ENCODE measurements at regions not wholly inside any gene's neighbourhood (a gene's known extent, or its start where the extent isn't known, plus 50 kb on each side); places are given as distances from the start of the nearest gene placed in this dataset.
A peak's percentile ranks its signal among the peaks of the same experiment; 100 is the strongest.

GRCh38 chr11:28545536-28545935 is 437.3 kb downstream of the METTL15 start:
- no peak for ATAC-seq
- Histone ChIP-seq H3K4me3 (ENCODE audit: low read length) (no peak overlapping the region), H3K4me2 (ENCODE audit: low read length) (no peak overlapping the region), H3K9ac (ENCODE audit: low read length) (no peak overlapping the region), H3K27me3 (ENCODE audit: low read length) (no peaks in the 10 kb centered on the region), H3K27ac (ENCODE audit: low read length) (no peak overlapping the region), H3K79me2 (ENCODE audit: low read length) (no peaks in the 10 kb centered on the region), H3K4me1 (ENCODE audit: insufficient read depth, low read length) (no peaks in the 10 kb centered on the region), H3K9me3 (ENCODE audit: low read length) (no peaks in the 10 kb centered on the region), H3F3A (ENCODE audit: low read length, unreplicated experiment) (no peaks in the 10 kb centered on the region), H2AFZ (ENCODE audit: low read length) (no peak overlapping the region), H4K20me1 (ENCODE audit: low read length) (no peaks in the 10 kb centered on the region), H3K9me2 (replicated peaks; ENCODE audit: low read length) (no peaks in the 10 kb centered on the region), H3K36me3 (ENCODE audit: low read depth, low read length) (no peaks in the 10 kb centered on the region)
- intact Hi-C loops (cut with micrococcal nuclease): no loop called here
- ChIA-PET POLR2A (ENCODE audit: unreplicated experiment) (no interaction called here), CTCF (no interaction called here)
- no TSS peak for BruUV-seq (replicated peaks)
- TF ChIP-seq EZH2 (IDR thresholded peaks at IDR 0.05; ENCODE audit: low read length, unreplicated experiment) (no peak), EZH2phosphoT487 (IDR thresholded peaks at IDR 0.05; ENCODE audit: borderline replicate concordance, low read length) (no peak)
- TF ChIP-seq, protein P1, sequence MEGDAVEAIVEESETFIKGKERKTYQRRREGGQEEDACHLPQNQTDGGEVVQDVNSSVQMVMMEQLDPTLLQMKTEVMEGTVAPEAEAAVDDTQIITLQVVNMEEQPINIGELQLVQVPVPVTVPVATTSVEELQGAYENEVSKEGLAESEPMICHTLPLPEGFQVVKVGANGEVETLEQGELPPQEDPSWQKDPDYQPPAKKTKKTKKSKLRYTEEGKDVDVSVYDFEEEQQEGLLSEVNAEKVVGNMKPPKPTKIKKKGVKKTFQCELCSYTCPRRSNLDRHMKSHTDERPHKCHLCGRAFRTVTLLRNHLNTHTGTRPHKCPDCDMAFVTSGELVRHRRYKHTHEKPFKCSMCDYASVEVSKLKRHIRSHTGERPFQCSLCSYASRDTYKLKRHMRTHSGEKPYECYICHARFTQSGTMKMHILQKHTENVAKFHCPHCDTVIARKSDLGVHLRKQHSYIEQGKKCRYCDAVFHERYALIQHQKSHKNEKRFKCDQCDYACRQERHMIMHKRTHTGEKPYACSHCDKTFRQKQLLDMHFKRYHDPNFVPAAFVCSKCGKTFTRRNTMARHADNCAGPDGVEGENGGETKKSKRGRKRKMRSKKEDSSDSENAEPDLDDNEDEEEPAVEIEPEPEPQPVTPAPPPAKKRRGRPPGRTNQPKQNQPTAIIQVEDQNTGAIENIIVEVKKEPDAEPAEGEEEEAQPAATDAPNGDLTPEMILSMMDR (conservative IDR thresholded peaks at IDR 0.05; ENCODE audit: low read depth, low read length): no peak
- no peak for DNase-seq

GRCh38 chr11:28542561-28542960 is 434.4 kb downstream of the METTL15 start:
- Histone ChIP-seq H3K4me1 (ENCODE audit: insufficient read depth, low read length) (peaks cover 12% of the 10 kb centered on the region), H4K20me1 (ENCODE audit: low read length) (no peaks in the 10 kb centered on the region), H3K79me2 (ENCODE audit: low read length) (no peaks in the 10 kb centered on the region), H3K9me2 (replicated peaks; ENCODE audit: low read length) (no peaks in the 10 kb centered on the region), H3K27me3 (ENCODE audit: low read length) (no peaks in the 10 kb centered on the region), H3K9me3 (ENCODE audit: low read length) (no peaks in the 10 kb centered on the region), H3F3A (ENCODE audit: low read length, unreplicated experiment) (peaks cover under 1% of the 10 kb centered on the region), H3K36me3 (ENCODE audit: low read depth, low read length) (no peaks in the 10 kb centered on the region), H3K9ac (ENCODE audit: low read length) (no peak overlapping the region), H3K27ac (ENCODE audit: low read length) (no peak overlapping the region), H3K4me2 (ENCODE audit: low read length) (no peak overlapping the region), H3K4me3 (ENCODE audit: low read length) (no peak overlapping the region), H2AFZ (ENCODE audit: low read length) (no peak overlapping the region)
- POLR2A ChIA-PET (ENCODE audit: unreplicated experiment): no interaction called here
- CTCF ChIA-PET: no interaction called here
- BruUV-seq (replicated peaks): no TSS peak
- ATAC-seq (peak; percentile 67), DNase-seq (peak; percentile 24)
- intact Hi-C loops (cut with micrococcal nuclease): no loop called here
- TF ChIP-seq, protein P1 (conservative IDR thresholded peaks at IDR 0.05; ENCODE audit: low read depth, low read length): no peak
- no peak for TF ChIP-seq EZH2 (IDR thresholded peaks at IDR 0.05; ENCODE audit: low read length, unreplicated experiment)
- no peak for TF ChIP-seq EZH2phosphoT487 (IDR thresholded peaks at IDR 0.05; ENCODE audit: borderline replicate concordance, low read length)

DNA sequence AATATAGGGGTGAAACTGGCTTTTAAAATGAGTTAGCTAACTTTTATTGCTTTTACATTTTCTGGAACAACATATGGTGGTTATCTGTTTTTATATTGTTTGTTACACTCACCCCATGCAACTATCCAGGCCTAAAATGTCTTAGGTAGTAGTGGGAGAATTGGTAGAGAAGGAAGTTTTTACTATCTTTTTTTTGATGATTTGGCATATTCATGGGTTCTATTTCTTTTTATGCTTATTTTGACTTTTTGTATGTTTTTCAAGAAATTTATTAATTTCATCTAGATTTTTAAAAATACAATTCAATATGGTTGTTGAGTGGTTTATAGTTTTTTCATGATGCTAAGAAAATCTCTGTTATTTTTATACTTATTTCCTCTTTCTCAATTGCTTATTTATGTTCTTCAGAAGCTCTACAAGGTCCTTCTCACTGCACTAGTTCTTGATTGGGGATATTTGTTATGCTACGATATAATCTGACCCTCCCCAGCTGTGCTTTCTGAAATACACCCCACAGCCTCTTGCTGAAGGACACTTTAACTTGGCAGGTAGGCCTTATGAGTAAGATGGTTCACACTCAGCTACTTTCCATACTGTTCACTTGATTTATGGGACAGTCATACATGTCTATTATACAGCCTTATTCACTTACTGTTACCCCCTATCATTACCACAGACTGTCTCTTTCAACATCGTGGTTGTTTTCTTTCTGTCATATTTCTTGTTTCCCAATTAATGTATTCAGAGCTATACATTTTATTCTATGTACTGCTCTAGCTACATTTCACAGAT is 431.2 kb downstream of the METTL15 start:
- POLR2A ChIA-PET (ENCODE audit: unreplicated experiment): interaction anchor here (0.6 to 0.7 kb wide), 2 partner anchors 283 to 296 kb away, joined by 3 to 7 read pairs; no protein-coding TSS in a partner anchor
- BruUV-seq (replicated peaks): no TSS peak
- TF ChIP-seq, protein P1 (conservative IDR thresholded peaks at IDR 0.05; ENCODE audit: low read depth, low read length): no peak
- TF ChIP-seq EZH2 (IDR thresholded peaks at IDR 0.05; ENCODE audit: low read length, unreplicated experiment): no peak
- no peak for TF ChIP-seq EZH2phosphoT487 (IDR thresholded peaks at IDR 0.05; ENCODE audit: borderline replicate concordance, low read length)
- no peaks in the 10 kb centered on the region for H3K9me2 ChIP-seq (replicated peaks; ENCODE audit: low read length)
- no peaks in the 10 kb centered on the region for H3K79me2 ChIP-seq (ENCODE audit: low read length)
- peaks cover 5% of the 10 kb centered on the region for H3F3A ChIP-seq (ENCODE audit: low read length, unreplicated experiment)
- H3K4me3 ChIP-seq (ENCODE audit: low read length): no peak overlapping the region
- no peak overlapping the region for H3K27ac ChIP-seq (ENCODE audit: low read length)
- no peaks in the 10 kb centered on the region for H3K36me3 ChIP-seq (ENCODE audit: low read depth, low read length)
- ATAC-seq (peak; percentile 21; the same call in 1 of the 2 replicates), DNase-seq (peak; percentile 37)
- H3K9me3 ChIP-seq (ENCODE audit: low read length): no peaks in the 10 kb centered on the region
- CTCF ChIA-PET: no interaction called here
- peaks cover 27% of the 10 kb centered on the region for H3K4me1 ChIP-seq (ENCODE audit: insufficient read depth, low read length)
- H3K9ac ChIP-seq (ENCODE audit: low read length): no peak overlapping the region
- intact Hi-C loops (cut with micrococcal nuclease): loop anchor here (2.0 to 10.0 kb wide), 7 partner anchors 77 to 478 kb away; no protein-coding TSS in a partner anchor
- no peak overlapping the region for H3K4me2 ChIP-seq (ENCODE audit: low read length)
- H3K27me3 ChIP-seq (ENCODE audit: low read length): no peaks in the 10 kb centered on the region
- no peak overlapping the region for H2AFZ ChIP-seq (ENCODE audit: low read length)
- no peaks in the 10 kb centered on the region for H4K20me1 ChIP-seq (ENCODE audit: low read length)
